Panc1 (cell line): ENCODE measurements at regions not wholly inside any gene's neighbourhood (a gene's known extent, or its start where the extent isn't known, plus 50 kb on each side); places are given as distances from the start of the nearest gene placed in this dataset.

Experiments
- ATAC-seq: fragments of 200-7000 bp; cut with Tn5 transposase; 2 replicates; pipeline ENCODE4 v1.9.1; 2020; ENCODE audit warnings: mild to moderate bottlenecking, moderate library complexity
- BruUV-seq: library from RNA; stranded (reverse); fragments of 400-500 nt; replicated peaks from 2 replicates; lab custom pipeline; 2021; lab: Mats Ljungman, UMichigan
- CTCF ChIA-PET: fragments of 300-600 bp; sonication (Branson Sonifier 250); formaldehyde crosslinking; loops from one replicate; lab custom pipeline; 2022; ENCODE audit warnings: antibody characterized with exemption; lab: Charles Lee
- POLR2A ChIA-PET: fragments of 300-600 bp; sonication (Branson Sonifier 250); formaldehyde crosslinking; loops from one replicate; lab custom pipeline; 2022; ENCODE audit warnings: antibody characterized with exemption; lab: Charles Lee
- DNase-seq: peaks from one replicate; pipeline ENCODE4 v3.0.0-alpha.2; 2010; ENCODE audit warnings: low read depth, low spot score
- H3K27ac ChIP-seq: 2 replicates; pipeline ENCODE4 v1.5.1; 2011; ENCODE audit warnings: mild to moderate bottlenecking, low read length, inconsistent platforms
- H3K27me3 ChIP-seq: fragments of 200-500 bp; sonication (Bioruptor generic); 2 replicates; pipeline ENCODE4 v1.6.0; 2014; ENCODE audit warnings: low read length, inconsistent platforms; ENCODE audit not compliant: control insufficient read depth, insufficient read depth
- H3K36me3 ChIP-seq: fragments of 200-500 bp; sonication (Bioruptor generic); 2 replicates; pipeline ENCODE4 v1.5.1; 2014; ENCODE audit warnings: inconsistent platforms, mild to moderate bottlenecking, low read length, moderate library complexity; ENCODE audit not compliant: control insufficient read depth, insufficient read depth
- H3K4me1 ChIP-seq: 2 replicates; pipeline ENCODE4 v1.5.1; 2011; ENCODE audit warnings: inconsistent platforms, mild to moderate bottlenecking, low read length, moderate library complexity; ENCODE audit not compliant: control insufficient read depth, insufficient read depth
- H3K4me3 ChIP-seq, 2 experiments: 2 replicates each; pipeline ENCODE4 v1.5.1; 2011 to 2012; ENCODE audit warnings: low read depth in 2 of 2, low read length in 2 of 2, mild to moderate bottlenecking in 2 of 2, inconsistent platforms in 1 of 2, moderate library complexity in 1 of 2
- H3K9me3 ChIP-seq: fragments of 200-500 bp; sonication (Bioruptor generic); 2 replicates; pipeline ENCODE4 v1.5.1; 2014; ENCODE audit warnings: low read depth, mild to moderate bottlenecking, inconsistent platforms, low read length, moderate library complexity; ENCODE audit not compliant: control insufficient read depth, insufficient read depth
- POLR2AphosphoS5 ChIP-seq: IDR thresholded peaks from 2 replicates; pipeline ENCODE4 v1.6.1; 2012; ENCODE audit warnings: mild to moderate bottlenecking, low read depth, low read length, moderate library complexity
- SIN3A ChIP-seq: IDR thresholded peaks from 2 replicates; pipeline ENCODE4 v1.6.1; 2012; ENCODE audit warnings: low read depth, mild to moderate bottlenecking, low read length, moderate library complexity, borderline replicate concordance; ENCODE audit not compliant: insufficient read depth
- TCF7L2 ChIP-seq: IDR thresholded peaks from 2 replicates; pipeline ENCODE4 v1.6.1; 2011; ENCODE audit warnings: mild to moderate bottlenecking, low read depth, low read length, inconsistent platforms
- in situ Hi-C: cut with HindIII; loops from 2 replicates; pipeline ENCODE4 v1.10.0; 2016; ENCODE audit warnings: low sequenced_read_pairs, low pct_unique_long_range_greater_than_20kb
- intact Hi-C: fragments of 100-400 bp; cut with micrococcal nuclease; formaldehyde crosslinking; loops from one replicate; pipeline ENCODE4 v1.10.0; 2022; ENCODE audit not compliant: unreplicated experiment
- TF ChIP-seq, protein P1 (sequence below), 2 experiments: IDR thresholded peaks; 2 replicates each; pipeline ENCODE4 v1.6.1; 2011 to 2012; ENCODE audit warnings: low read depth in 2 of 2, control low read depth in 1 of 2, low read length in 1 of 2, mild to moderate bottlenecking in 1 of 2, moderate library complexity in 1 of 2; ENCODE audit not compliant: insufficient read depth in 1 of 2
- TF ChIP-seq, protein P2 (sequence below): fragments of 450-650 bp; IDR thresholded peaks from 2 replicates; pipeline ENCODE4 v1.5.1; 2017; ENCODE audit warnings: mild to moderate bottlenecking

DNA sequence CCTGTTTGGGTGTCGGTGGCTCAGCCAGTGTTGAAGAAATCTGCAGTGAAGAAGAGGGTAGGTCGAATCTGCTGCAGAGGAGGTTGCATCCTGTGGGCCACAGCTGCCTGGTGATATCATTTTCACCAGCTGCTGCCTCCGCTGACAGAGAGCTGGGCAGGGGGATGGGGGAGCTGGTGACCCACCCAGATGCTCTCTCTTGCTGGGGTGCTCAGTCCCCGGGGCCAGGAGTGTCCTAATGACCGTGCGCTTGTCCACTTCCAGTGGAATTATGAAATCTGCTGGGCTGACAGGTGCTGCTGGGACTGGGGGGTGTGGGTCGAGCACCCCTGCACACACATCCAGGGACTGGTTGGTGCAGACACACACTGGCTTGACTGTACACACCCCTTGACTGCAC, 83.2 kb upstream of the IRX4 start:
- BruUV-seq, result no TSS peak
- TF ChIP-seq SIN3A, result no peak
- TF ChIP-seq, protein P1, sequence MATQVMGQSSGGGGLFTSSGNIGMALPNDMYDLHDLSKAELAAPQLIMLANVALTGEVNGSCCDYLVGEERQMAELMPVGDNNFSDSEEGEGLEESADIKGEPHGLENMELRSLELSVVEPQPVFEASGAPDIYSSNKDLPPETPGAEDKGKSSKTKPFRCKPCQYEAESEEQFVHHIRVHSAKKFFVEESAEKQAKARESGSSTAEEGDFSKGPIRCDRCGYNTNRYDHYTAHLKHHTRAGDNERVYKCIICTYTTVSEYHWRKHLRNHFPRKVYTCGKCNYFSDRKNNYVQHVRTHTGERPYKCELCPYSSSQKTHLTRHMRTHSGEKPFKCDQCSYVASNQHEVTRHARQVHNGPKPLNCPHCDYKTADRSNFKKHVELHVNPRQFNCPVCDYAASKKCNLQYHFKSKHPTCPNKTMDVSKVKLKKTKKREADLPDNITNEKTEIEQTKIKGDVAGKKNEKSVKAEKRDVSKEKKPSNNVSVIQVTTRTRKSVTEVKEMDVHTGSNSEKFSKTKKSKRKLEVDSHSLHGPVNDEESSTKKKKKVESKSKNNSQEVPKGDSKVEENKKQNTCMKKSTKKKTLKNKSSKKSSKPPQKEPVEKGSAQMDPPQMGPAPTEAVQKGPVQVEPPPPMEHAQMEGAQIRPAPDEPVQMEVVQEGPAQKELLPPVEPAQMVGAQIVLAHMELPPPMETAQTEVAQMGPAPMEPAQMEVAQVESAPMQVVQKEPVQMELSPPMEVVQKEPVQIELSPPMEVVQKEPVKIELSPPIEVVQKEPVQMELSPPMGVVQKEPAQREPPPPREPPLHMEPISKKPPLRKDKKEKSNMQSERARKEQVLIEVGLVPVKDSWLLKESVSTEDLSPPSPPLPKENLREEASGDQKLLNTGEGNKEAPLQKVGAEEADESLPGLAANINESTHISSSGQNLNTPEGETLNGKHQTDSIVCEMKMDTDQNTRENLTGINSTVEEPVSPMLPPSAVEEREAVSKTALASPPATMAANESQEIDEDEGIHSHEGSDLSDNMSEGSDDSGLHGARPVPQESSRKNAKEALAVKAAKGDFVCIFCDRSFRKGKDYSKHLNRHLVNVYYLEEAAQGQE (IDR thresholded peaks at IDR 0.05; ENCODE audit: insufficient read depth in 1 of 2, low read depth in 2 of 2, low read length in 1 of 2), result no peak
- TF ChIP-seq POLR2AphosphoS5, result no peak
- TF ChIP-seq, protein P2, sequence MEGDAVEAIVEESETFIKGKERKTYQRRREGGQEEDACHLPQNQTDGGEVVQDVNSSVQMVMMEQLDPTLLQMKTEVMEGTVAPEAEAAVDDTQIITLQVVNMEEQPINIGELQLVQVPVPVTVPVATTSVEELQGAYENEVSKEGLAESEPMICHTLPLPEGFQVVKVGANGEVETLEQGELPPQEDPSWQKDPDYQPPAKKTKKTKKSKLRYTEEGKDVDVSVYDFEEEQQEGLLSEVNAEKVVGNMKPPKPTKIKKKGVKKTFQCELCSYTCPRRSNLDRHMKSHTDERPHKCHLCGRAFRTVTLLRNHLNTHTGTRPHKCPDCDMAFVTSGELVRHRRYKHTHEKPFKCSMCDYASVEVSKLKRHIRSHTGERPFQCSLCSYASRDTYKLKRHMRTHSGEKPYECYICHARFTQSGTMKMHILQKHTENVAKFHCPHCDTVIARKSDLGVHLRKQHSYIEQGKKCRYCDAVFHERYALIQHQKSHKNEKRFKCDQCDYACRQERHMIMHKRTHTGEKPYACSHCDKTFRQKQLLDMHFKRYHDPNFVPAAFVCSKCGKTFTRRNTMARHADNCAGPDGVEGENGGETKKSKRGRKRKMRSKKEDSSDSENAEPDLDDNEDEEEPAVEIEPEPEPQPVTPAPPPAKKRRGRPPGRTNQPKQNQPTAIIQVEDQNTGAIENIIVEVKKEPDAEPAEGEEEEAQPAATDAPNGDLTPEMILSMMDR, result no peak
- TF ChIP-seq TCF7L2, result no peak
- ChIA-PET POLR2A (no interaction called here), CTCF (no interaction called here)
- DNase-seq, result no peak
- Histone ChIP-seq H3K36me3 (no peaks in the 10 kb centered on the region), H3K27ac (no peak overlapping the region), H3K9me3 (no peaks in the 10 kb centered on the region), H3K4me1 (no peaks in the 10 kb centered on the region), H3K4me3 (no peak overlapping the region), H3K27me3 (peaks cover 6% of the 10 kb centered on the region; the same call in 1 of the 2 replicates)
- in situ Hi-C loops (no loop called here), intact Hi-C loops (no loop called here)
- no peak for ATAC-seq

DNA sequence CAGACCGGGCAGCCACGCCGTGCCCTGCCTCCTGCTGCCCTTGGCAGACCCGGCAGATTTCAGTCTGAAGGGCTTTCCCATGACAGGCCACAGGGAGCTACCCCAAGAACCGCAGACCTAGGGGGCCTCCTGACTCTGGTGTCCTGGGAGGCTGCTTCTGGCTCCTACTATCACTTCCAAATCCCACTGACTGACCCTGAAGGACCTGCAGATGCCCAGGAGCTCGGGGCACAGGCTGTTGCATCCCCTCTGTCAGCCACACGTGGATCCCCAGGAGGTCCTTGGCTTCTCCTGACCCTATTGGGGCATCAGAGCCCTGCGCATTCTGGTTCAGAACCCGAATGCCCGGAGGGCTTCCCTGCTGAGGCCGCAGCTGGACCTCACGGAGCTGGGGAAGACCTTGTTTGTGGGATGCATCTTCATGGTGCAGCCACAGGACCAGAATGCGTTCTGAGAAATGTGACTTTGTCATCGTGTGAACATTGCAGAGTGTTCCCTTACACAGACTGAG, 81.3 kb upstream of the IRX4 start:
- POLR2A ChIA-PET, result no interaction called here
- Histone ChIP-seq H3K9me3 (no peaks in the 10 kb centered on the region), H3K4me1 (no peaks in the 10 kb centered on the region), H3K27ac (no peak overlapping the region), H3K27me3 (peaks cover 6% of the 10 kb centered on the region; the same call in 1 of the 2 replicates), H3K4me3 (no peak overlapping the region), H3K36me3 (no peaks in the 10 kb centered on the region)
- DNase-seq (no peak), ATAC-seq (no peak)
- in situ Hi-C loops (no loop called here), intact Hi-C loops (no loop called here)
- CTCF ChIA-PET, result no interaction called here
- TF ChIP-seq TCF7L2, result no peak
- TF ChIP-seq, protein P2, result no peak
- TF ChIP-seq, protein P1 (IDR thresholded peaks at IDR 0.05; ENCODE audit: insufficient read depth in 1 of 2, low read depth in 2 of 2, low read length in 1 of 2), result no peak
- TF ChIP-seq POLR2AphosphoS5, result no peak
- no peak for TF ChIP-seq SIN3A
- BruUV-seq, result no TSS peak
